ENCODE measurements at regions not wholly inside any gene's neighbourhood (a gene's known extent, or its start where the extent isn't known, plus 50 kb on each side); places are given as distances from the start of the nearest gene placed in this dataset.
"Not testable (repeated sequence)": the region's sequence is repeated elsewhere in the genome, so short reads cannot be mapped to it uniquely, and the experiment has no call there.

GRCh38 chr2:61727746-61728145 lies 126.1 kb downstream of the FAM161A start:
- intact Hi-C loops (cut with DNase I, micrococcal nuclease): no loop called here
- CTCF ChIA-PET: no interaction called here
- POLR2A ChIA-PET: interaction anchor here (0.6 kb wide), 1 partner anchor 14 kb away, joined by 4 read pairs; no protein-coding TSS in a partner anchor
- ATAC-seq (ENCODE audit: poor library complexity) (no peak), DNase-seq (no peak)
- Mint-ChIP-seq H3K4me1 (ENCODE audit: low read depth) (no peaks in the 10 kb centered on the region), H3K9me3 (peaks cover 3% of the 10 kb centered on the region), H3K27ac (no peak overlapping the region), H3K4me3 (no peak overlapping the region), H3K36me3 (ENCODE audit: low read depth) (no peaks in the 10 kb centered on the region), H3K27me3 (peaks cover 5% of the 10 kb centered on the region)
- no peaks in the 10 kb centered on the region for H3K9me3 ChIP-seq (ENCODE audit: control insufficient read depth in 1 of 2, insufficient read depth in 1 of 2, low read length in 2 of 2)
- no peak for TF ChIP-seq CTCF (IDR thresholded peaks at IDR 0.05)
- no peaks in the 10 kb centered on the region for H3K36me3 ChIP-seq (ENCODE audit: insufficient read depth, low read length)
- H3K27ac ChIP-seq (ENCODE audit: low read depth in 1 of 2, low read length in 2 of 2): no peak overlapping the region
- no peak overlapping the region for H3K4me3 ChIP-seq (ENCODE audit: low read length)
- no peaks in the 10 kb centered on the region for H3K4me1 ChIP-seq (ENCODE audit: insufficient read depth, low read length)
- no peaks in the 10 kb centered on the region for H3K27me3 ChIP-seq (ENCODE audit: control insufficient read depth in 1 of 2, insufficient read depth in 2 of 2, low read length in 2 of 2)

GRCh38 chr2:61726456-61727209 lies 127.2 kb downstream of the FAM161A start:
- CTCF ChIA-PET: no interaction called here
- no peaks in the 10 kb centered on the region for H3K4me1 Mint-ChIP-seq (ENCODE audit: low read depth)
- H3K27me3 Mint-ChIP-seq: peaks cover 5% of the 10 kb centered on the region
- Histone ChIP-seq H3K9me3 (ENCODE audit: control insufficient read depth in 1 of 2, insufficient read depth in 1 of 2, low read length in 2 of 2) (no peaks in the 10 kb centered on the region), H3K4me3 (ENCODE audit: low read length) (no peak overlapping the region), H3K27me3 (ENCODE audit: control insufficient read depth in 1 of 2, insufficient read depth in 2 of 2, low read length in 2 of 2) (no peaks in the 10 kb centered on the region), H3K4me1 (ENCODE audit: insufficient read depth, low read length) (no peaks in the 10 kb centered on the region), H3K36me3 (ENCODE audit: insufficient read depth, low read length) (no peaks in the 10 kb centered on the region), H3K27ac (ENCODE audit: low read depth in 1 of 2, low read length in 2 of 2) (no peak overlapping the region)
- no peak for TF ChIP-seq CTCF (IDR thresholded peaks at IDR 0.05)
- peaks cover 3% of the 10 kb centered on the region for H3K9me3 Mint-ChIP-seq
- intact Hi-C loops (cut with DNase I, micrococcal nuclease): no loop called here
- POLR2A ChIA-PET: no interaction called here
- H3K36me3 Mint-ChIP-seq (ENCODE audit: low read depth): no peaks in the 10 kb centered on the region
- no peak overlapping the region for H3K4me3 Mint-ChIP-seq
- H3K27ac Mint-ChIP-seq: no peak overlapping the region
- DNase-seq (no peak), ATAC-seq (ENCODE audit: poor library complexity) (no peak)

- CTCF ChIA-PET; POLR2A ChIA-PET; H3K4me3 Mint-ChIP-seq; H3K27me3 Mint-ChIP-seq; H3K4me1 ChIP-seq (ENCODE audit: insufficient read depth, low read length); DNase-seq; intact Hi-C loops (cut with DNase I, micrococcal nuclease); H3K36me3 ChIP-seq (ENCODE audit: insufficient read depth, low read length); H3K27ac ChIP-seq (ENCODE audit: low read depth in 1 of 2, low read length in 2 of 2); H3K9me3 ChIP-seq (ENCODE audit: control insufficient read depth in 1 of 2, insufficient read depth in 1 of 2, low read length in 2 of 2); H3K4me1 Mint-ChIP-seq (ENCODE audit: low read depth); H3K27ac Mint-ChIP-seq; H3K36me3 Mint-ChIP-seq (ENCODE audit: low read depth); H3K4me3 ChIP-seq (ENCODE audit: low read length); H3K9me3 Mint-ChIP-seq; ATAC-seq (ENCODE audit: poor library complexity); H3K27me3 ChIP-seq (ENCODE audit: control insufficient read depth in 1 of 2, insufficient read depth in 2 of 2, low read length in 2 of 2): not testable (repeated sequence)
Measured at GRCh38 chr2:61723364-61723763, 130.5 kb downstream of the FAM161A start.

GRCh38 chr2:61722800-61723199 lies 131.1 kb downstream of the FAM161A start:
- H3K4me1 ChIP-seq (ENCODE audit: insufficient read depth, low read length): no peaks in the 10 kb centered on the region
- no peak for TF ChIP-seq CTCF (IDR thresholded peaks at IDR 0.05)
- H3K4me1 Mint-ChIP-seq (ENCODE audit: low read depth): no peaks in the 10 kb centered on the region
- H3K27ac Mint-ChIP-seq: no peak overlapping the region
- H3K9me3 Mint-ChIP-seq: peaks cover 3% of the 10 kb centered on the region
- DNase-seq: no peak
- intact Hi-C loops (cut with DNase I, micrococcal nuclease): no loop called here
- POLR2A ChIA-PET: no interaction called here
- no peaks in the 10 kb centered on the region for H3K27me3 ChIP-seq (ENCODE audit: control insufficient read depth in 1 of 2, insufficient read depth in 2 of 2, low read length in 2 of 2)
- H3K36me3 Mint-ChIP-seq (ENCODE audit: low read depth): no peaks in the 10 kb centered on the region
- ATAC-seq (ENCODE audit: poor library complexity): no peak
- H3K4me3 Mint-ChIP-seq: no peak overlapping the region
- no peak overlapping the region for H3K4me3 ChIP-seq (ENCODE audit: low read length)
- no peak overlapping the region for H3K27ac ChIP-seq (ENCODE audit: low read depth in 1 of 2, low read length in 2 of 2)
- H3K9me3 ChIP-seq (ENCODE audit: control insufficient read depth in 1 of 2, insufficient read depth in 1 of 2, low read length in 2 of 2): no peaks in the 10 kb centered on the region
- CTCF ChIA-PET: no interaction called here
- no peaks in the 10 kb centered on the region for H3K36me3 ChIP-seq (ENCODE audit: insufficient read depth, low read length)
- H3K27me3 Mint-ChIP-seq: peaks cover 4% of the 10 kb centered on the region
